22Rv1 (cell line): ENCODE measurements at regions not wholly inside any gene's neighbourhood (a gene's known extent, or its start where the extent isn't known, plus 50 kb on each side); places are given as distances from the start of the nearest gene placed in this dataset.

Experiments used
- CTCF ChIP-seq: fragments of 450-650 bp; IDR thresholded peaks from 2 replicates; pipeline ENCODE4 v1.5.1; 2017; ENCODE audit warnings: mild to moderate bottlenecking
- ZFX ChIP-seq: fragments of 450-650 bp; IDR thresholded peaks from 2 replicates; pipeline ENCODE4 v1.6.1; 2017; ENCODE audit warnings: antibody characterized with exemption, borderline replicate concordance

DNA sequence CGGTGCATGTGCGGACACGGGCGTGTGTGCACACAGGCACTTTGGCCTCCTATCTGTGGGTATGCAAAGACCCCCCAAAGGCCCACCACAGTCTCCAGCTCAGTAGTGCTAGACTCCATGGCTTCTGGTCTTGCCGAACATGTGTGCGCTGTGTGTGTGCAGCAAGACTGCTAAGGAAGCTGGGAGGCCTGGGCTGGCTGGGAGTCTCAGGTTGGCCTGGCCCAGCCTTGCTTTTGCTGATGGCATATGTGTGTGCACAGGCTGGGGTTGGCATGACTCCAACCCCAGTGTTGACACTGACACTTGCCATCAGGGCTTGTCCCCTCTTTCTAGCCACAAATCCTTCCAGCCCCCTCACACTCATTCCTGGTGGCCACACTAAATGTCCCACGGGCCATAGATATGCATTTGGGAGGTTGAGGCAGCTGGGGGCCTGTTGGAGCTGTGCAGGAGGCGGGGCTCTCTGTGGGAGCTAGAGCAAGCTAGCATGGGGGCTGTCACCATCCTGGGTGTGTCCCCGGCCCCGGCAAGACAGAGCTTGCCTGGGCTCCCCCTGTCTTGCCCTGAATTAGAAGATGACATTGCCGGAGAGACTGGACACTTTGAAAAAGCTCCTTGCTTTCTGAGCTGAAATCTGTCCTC lies 60.9 kb upstream of the NECTIN1 start:
- TF ChIP-seq CTCF (no peak), ZFX (no peak)
